GM21515 (cell line): ENCODE measurements at regions not wholly inside any gene's neighbourhood (a gene's known extent, or its start where the extent isn't known, plus 50 kb on each side); places are given as distances from the start of the nearest gene placed in this dataset.

ENCODE experiments used
- ATAC-seq: cut with Tn5 transposase; IDR thresholded peaks from one replicate; pipeline ENCODE4 v1.9.1; 2021; ENCODE audit not compliant: unreplicated experiment

DNA sequence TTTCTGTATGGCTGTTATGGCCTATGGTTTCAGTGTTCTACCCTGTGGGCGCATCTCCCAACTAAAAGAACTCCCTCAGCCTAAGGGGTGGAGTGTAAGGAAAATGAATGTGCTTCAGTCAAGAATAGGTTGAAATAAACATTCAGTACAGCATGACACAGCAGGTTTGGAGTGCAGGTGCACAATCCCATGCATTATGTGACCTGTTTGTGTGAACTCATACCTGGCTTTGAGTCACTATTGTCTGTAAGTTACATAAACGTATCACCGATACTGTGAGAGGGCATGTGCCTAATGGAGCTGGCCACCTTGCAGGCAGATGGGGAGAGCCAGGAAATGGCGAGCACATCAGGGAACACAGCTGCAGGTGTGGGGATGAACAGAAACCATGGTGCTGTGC, 216.0 kb downstream of the DSEL start:
- no peak for ATAC-seq

DNA sequence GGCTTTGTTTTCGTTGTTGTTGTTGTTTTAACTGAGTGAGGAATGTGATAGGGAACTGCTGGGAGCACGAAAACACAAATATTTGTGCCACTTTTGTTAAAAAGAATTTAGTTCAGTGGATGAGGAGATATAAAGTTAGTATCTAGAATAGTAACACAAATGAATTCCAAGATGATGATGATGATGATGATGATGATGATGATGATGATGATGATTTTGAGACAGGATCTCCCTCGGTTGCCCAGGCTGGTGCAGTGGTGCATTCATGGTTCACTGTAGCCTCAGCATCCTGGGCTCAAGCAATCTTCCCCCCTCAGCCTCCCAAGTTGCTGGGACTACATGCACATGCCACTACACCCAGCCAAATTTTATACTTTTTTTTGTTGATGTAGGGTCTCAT, 223.7 kb downstream of the DSEL start:
- ATAC-seq = no peak

DNA sequence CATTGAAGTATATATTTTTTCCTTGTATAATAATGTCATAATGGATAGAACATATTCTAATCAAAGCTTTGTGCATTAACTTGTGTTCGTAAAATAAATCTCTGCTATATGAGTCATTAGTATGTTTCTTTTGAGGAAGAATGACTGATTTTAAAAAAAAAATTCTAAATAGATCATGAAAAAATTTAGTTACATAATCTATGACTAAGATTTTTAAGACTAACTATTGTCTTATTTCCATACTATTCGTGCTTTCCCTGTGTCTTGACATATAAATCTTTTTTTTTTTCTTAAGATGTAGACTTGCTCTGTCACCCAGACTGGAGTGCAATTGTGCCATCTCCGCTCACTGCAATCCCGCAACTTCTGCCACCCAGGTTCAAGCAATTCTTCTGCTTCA, 226.1 kb downstream of the DSEL start:
- ATAC-seq = no peak

- ATAC-seq = no peak
Observed at GRCh38 chr18:67285583-67285982, 230.9 kb downstream of the DSEL start.

GRCh38 chr18:67282796-67283195, 233.7 kb downstream of the DSEL start:
- no peak for ATAC-seq

- ATAC-seq = no peak
Observed at GRCh38 chr18:67281746-67282145, 234.8 kb downstream of the DSEL start.

- no peak for ATAC-seq
Observed at GRCh38 chr18:67280486-67281242, 235.9 kb downstream of the DSEL start.

DNA sequence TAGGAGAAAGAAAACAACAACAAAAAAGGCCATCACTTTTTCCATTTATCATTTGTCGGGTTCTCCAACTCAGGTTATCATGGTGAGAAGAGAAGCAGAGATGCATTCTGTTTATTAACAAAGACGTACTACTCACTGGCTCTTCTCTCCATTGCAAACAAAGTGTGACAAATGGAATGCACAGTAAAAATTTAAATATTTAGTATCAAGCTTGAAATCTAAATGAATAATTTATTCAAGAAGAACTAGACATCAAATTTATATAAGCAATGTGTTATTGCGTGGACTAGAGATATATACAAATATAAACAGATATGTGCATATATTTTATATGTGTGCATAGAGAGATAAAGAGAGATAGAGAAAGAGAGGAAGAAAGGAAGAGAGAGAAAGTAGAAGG, 236.5 kb downstream of the DSEL start:
- ATAC-seq = no peak

DNA sequence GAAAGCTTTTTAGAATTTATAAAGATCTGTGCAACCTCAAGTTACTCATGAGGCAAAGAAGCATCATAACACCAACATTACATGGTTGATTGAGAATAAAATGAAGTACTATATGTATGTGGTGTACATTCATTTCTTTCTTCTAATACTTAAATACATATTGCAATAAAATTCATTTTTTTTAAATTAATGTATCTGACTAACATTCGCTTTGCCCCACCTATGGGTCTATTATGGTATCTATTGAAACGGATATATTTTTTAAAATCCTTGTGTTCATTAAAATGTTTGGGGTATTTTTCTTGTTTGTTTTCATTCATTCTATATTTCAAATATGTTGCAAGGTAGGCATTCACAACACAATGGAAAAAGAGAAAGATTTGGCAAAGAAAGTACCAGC, 237.5 kb downstream of the DSEL start:
- ATAC-seq = no peak

DNA sequence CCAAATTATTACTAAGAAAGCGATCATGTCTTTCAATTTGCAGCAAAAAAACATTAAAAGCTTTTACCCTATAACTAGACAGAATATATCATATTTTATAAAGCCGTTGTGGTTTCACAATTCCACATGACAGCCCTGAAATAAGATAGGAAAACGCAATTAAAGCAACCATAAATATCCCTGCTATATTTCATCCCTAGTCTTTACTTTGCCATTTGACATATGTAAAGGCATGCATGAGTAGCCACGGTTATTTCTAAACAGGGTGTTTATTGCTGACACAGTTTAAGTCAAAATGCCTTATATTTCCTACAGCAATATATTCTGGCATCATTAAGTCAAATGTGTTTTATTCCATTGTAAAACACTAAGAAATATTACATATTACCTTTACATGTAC, 239.9 kb downstream of the DSEL start:
- no peak for ATAC-seq

DNA sequence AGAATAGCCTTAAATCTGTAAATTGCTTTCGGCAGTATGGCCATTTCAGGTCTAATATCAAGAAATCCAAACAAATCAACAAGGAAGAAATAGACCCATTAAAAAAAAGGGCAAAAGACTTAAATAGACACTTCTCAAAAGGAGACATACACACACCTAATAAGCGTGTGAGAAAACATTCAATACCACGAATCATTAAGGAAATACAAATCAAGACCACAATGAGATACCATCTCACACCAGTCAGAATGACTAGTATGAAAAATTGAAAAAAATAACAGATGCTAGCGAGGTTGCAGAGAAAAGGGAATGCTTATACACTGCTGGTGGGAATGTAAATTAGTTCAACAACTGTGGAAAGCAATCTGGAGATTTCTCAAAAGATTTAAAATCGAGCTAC, 243.2 kb downstream of the DSEL start:
- ATAC-seq = no peak

DNA sequence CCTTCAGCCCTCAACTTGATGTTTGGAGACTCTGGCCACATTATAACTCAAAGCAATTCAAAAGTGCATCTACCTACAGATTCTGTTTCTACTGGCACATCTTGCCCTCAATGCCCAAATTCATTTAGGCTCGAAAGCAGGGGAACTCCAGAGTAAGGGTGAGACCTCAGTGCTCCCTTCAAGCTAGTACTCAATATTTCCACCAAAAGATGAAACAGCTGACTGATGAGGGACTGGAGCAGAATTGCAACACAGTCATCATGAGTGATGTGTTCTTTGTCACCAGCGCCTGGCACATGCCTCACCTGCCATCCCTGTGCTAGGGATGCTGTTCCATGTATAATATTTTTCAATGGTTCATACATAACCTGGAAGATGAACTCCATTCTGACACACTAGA, 247.3 kb downstream of the DSEL start:
- ATAC-seq = no peak

DNA sequence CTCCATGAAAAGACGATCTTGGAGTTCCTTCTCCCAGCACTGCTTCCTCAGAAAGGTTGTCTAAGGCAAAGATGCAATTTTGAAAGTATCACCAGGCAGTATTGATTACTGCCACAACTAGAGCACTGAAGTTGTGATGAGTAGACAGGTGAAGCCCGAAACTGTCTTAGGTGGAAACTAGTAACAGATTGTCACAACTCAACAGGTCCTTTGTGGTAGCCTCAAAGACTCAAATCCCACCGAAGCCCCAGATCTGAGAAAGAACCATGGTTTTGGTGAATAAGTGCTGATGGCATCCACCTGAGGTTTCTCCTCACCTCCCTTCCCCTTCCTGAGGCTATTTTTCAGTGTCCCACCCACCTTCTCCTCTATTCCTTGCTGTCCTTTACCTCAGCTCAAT, 248.0 kb downstream of the DSEL start:
- ATAC-seq = no peak

DNA sequence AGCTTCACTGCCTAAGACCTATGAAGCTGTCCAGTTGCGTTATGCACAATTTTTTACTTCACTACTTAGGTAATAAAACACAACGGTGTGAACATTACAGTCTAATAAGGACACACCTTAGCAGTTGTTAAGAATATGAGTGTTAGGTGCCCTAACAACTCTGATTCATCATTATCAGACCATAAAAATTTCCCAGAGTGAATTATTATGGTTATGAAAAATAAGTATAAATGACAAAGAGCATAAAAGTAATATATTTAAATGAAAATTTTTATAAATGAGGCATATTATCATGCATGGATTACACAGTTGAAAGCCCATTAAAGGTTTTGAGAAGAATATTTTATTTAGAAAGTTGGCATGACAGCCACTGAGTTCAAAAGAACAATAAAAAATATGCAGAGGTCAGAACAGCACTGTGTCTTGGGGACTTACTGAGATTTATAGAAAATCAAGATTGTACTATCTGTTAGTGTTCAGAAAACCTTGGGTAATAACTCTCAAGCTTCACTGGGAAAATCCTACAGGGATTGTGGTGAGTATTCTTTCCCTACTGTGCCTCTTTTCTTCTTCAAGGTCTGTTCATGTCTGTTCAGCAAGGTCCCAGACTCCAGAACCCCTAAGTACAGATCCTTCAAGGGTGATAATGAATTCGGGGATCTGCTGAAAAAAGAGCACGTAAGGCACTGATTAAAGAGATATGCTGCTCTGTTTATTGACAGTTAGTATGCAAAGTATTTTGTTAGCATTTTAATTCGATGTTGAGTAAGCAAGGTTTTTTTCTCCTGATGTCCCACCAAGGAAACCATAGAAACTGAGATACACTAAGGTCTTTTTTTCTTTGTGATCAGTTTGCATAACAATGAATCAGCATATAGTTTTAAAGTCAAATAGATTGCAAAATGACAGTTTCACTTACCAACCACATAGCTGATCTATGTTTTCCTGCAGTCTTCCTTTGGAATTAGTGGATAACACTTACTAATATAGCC, 250.0 kb downstream of the DSEL start:
- ATAC-seq = no peak

DNA sequence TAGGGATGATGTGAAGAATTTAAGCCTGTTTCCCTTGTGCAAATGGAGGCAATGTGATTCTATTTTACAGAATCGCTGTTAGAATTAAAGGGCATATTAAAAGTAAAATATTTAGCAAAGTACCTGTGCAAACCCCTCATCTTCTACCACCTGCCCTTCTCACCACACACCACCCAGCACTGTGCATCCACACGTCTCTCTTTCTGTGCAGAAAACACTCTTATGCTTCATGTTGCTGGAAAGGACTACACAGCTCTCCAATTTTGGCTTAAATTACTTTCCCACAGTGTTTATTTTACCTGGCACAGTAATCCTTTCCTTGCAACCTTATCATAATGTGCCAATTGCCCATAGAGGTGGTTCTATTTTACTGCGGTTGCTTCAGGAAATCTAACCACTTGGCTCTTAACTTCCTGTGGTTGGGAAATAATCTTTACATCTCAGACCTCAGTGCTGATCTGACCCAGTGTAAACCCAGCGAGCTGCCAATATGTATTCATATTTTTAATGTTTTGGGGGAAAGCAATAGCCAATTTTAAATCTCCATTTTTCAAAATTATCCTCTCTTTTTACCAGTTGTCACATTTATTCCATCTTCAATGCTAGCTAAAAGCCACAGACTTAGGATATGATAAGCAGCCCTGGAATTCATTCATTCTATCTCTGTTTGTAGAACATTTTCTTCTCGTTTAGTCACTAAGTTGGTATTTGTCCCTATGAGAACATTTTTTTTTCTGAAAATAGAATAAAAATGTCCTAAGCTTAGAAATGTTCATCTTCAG, 250.9 kb downstream of the DSEL start:
- ATAC-seq = no peak

DNA sequence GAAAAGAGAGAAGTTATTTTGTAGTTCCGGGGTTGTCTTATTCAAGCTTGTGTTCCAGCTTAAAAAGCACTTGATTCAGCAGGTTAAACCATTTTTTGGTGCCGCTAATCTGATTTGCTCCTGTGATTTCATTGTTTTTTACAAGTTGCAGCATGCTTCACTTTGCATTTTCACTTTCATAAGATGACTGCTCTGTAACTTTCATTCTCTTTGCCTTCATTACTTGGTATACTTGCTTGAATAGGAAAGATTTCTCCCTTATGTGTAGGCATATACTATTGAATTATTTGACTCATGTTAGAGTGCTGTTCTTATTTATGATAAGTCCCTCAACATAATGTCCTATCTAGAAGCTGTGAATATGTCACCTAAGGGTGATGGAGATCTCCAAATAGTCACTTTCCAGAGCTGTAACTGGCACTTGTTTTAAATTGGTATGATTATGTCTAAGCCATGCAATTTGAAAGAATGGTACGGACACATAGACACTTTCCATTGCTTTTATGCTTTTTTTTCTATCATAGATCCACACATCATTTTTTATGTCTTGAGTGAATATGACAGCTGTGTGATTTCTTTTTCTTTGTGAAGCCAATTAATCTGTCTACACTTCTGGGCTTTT, 254.5 kb downstream of the DSEL start:
- no peak for ATAC-seq

DNA sequence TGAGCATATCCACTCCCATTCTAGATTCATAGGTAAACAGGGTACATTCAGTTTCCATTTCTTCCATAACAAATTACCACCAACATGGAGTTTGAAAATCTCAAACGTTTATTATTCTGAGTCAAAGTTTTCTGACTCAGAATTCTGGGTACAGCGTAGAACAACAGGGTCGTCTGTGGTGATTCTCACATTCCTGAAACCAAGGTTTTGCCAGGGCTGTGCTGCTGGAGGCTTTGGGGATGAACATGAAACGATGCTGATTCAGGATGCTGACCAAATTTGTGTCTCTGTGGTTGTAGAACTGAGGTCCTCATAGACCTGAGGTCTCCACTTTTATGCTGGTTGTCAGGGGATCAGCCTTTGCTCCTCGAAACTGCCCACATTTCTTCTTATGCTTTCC, 255.7 kb downstream of the DSEL start:
- ATAC-seq = no peak

- ATAC-seq = no peak
Observed at GRCh38 chr18:67250776-67251424, 265.6 kb downstream of the DSEL start.

- ATAC-seq = no peak
Observed at GRCh38 chr18:67243799-67244587, 272.5 kb downstream of the DSEL start.

GRCh38 chr18:67242001-67242400, 274.5 kb downstream of the DSEL start:
- ATAC-seq = no peak
